CD4-positive, alpha-beta T cell (primary cell): ENCODE measurements at regions not wholly inside any gene's neighbourhood (a gene's known extent, or its start where the extent isn't known, plus 50 kb on each side); places are given as distances from the start of the nearest gene placed in this dataset.

ENCODE experiments used
- ATAC-seq: fragments of 200-7000 bp; cut with Tn5 transposase; one replicate; pipeline ENCODE4 v1.10.0; 2022; ENCODE audit warnings: mild to moderate bottlenecking; ENCODE audit not compliant: poor library complexity
- CTCF ChIA-PET: fragments of 350-600 bp; sonication (Branson Sonifier 250); formaldehyde crosslinking; loops from one replicate; lab custom pipeline; 2021; ENCODE audit warnings: antibody characterized with exemption, inconsistent platforms; lab: Charles Lee
- POLR2A ChIA-PET: fragments of 350-600 bp; sonication (Branson Sonifier 250); formaldehyde crosslinking; loops from one replicate; lab custom pipeline; 2021; ENCODE audit warnings: antibody characterized with exemption, inconsistent platforms; lab: Charles Lee
- DNase-seq, 14 experiments: peaks; one replicate each; pipeline ENCODE4 v3.0.0-alpha.2; 2013 to 2020; ENCODE audit warnings: mixed read lengths in 2 of 14
- H3K27ac ChIP-seq, 2 donors: one replicate each; pipeline versions ENCODE4 v1.5.1 to v1.7.0; 2013; ENCODE audit warnings: low read length in 2 of 2, low read depth in 1 of 2, mild to moderate bottlenecking in 1 of 2
- H3K27me3 ChIP-seq, 2 experiments: 1 replicate in 1 of 2; 2 replicates in 1 of 2; pipeline versions ENCODE4 v1.6.1 to v1.7.0; 2013; ENCODE audit warnings: low read length in 2 of 2, control low read depth in 1 of 2, mild to moderate bottlenecking in 1 of 2, moderate library complexity in 1 of 2; ENCODE audit not compliant: insufficient read depth in 2 of 2, control insufficient read depth in 1 of 2
- H3K36me3 ChIP-seq: one replicate; pipeline ENCODE4 v1.6.1; 2013; ENCODE audit warnings: low read length, control low read depth; ENCODE audit not compliant: insufficient read depth
- H3K4me1 ChIP-seq: one replicate; pipeline ENCODE4 v1.6.1; 2013; ENCODE audit warnings: low read length, control low read depth; ENCODE audit not compliant: insufficient read depth
- H3K4me3 ChIP-seq: one replicate; pipeline ENCODE4 v1.5.1; 2013; ENCODE audit warnings: mild to moderate bottlenecking, low read length, moderate library complexity
- H3K9me3 ChIP-seq, 2 experiments: 1 replicate in 1 of 2; 2 replicates in 1 of 2; pipeline versions ENCODE4 v1.6.1 to v1.7.0; 2013; ENCODE audit warnings: low read length in 2 of 2, mild to moderate bottlenecking in 2 of 2, control low read depth in 1 of 2, moderate library complexity in 1 of 2; ENCODE audit not compliant: control insufficient read depth in 1 of 2, insufficient read depth in 1 of 2
- H3K27ac Mint-ChIP-seq: one replicate; pipeline ENCODE4 v1.8.0; 2020; ENCODE audit warnings: mixed read lengths
- H3K27me3 Mint-ChIP-seq: one replicate; pipeline ENCODE4 v1.8.0; 2021; ENCODE audit warnings: mixed read lengths
- H3K36me3 Mint-ChIP-seq: one replicate; pipeline ENCODE4 v1.8.0; 2021; ENCODE audit warnings: low read depth, mixed read lengths
- H3K4me1 Mint-ChIP-seq: one replicate; pipeline ENCODE4 v1.8.0; 2021; ENCODE audit warnings: low read depth, mixed read lengths
- H3K4me3 Mint-ChIP-seq: one replicate; pipeline ENCODE4 v1.8.0; 2020; ENCODE audit warnings: mild to moderate bottlenecking, mixed read lengths
- H3K9me3 Mint-ChIP-seq: one replicate; pipeline ENCODE4 v1.8.0; 2020; ENCODE audit warnings: mixed read lengths
- CTCF ChIP-seq: fragments of 200-600 bp; IDR thresholded peaks from one replicate; pipeline ENCODE4 v1.8.0; 2022; ENCODE audit warnings: antibody characterized with exemption, mild to moderate bottlenecking
- intact Hi-C, 2 experiments: fragments of 100-400 bp; cut with DNase I in 1 of 2; cut with micrococcal nuclease in 1 of 2; formaldehyde crosslinking; loops; one replicate each; pipeline versions ENCODE4 v1.15.1 to v1.9.0; 2023 to 2025; cut with DNase I, micrococcal nuclease

- no peak for ATAC-seq
- H3K4me1 Mint-ChIP-seq, result peaks cover 4% of the 10 kb centered on the region
- Histone ChIP-seq H3K27ac (no peak overlapping the region), H3K4me1 (no peaks in the 10 kb centered on the region), H3K9me3 (no peaks in the 10 kb centered on the region), H3K4me3 (no peak overlapping the region), H3K36me3 (no peaks in the 10 kb centered on the region), H3K27me3 (no peaks in the 10 kb centered on the region)
- no peak for DNase-seq
- no peaks in the 10 kb centered on the region for H3K27me3 Mint-ChIP-seq
- H3K4me3 Mint-ChIP-seq, result no peak overlapping the region
- CTCF ChIA-PET, result no interaction called here
- H3K36me3 Mint-ChIP-seq, result no peaks in the 10 kb centered on the region
- intact Hi-C loops, result no loop called here
- H3K9me3 Mint-ChIP-seq, result no peaks in the 10 kb centered on the region
- no peak overlapping the region for H3K27ac Mint-ChIP-seq
- no peak for TF ChIP-seq CTCF
- POLR2A ChIA-PET, result no interaction called here
These were observed 434.8 kb downstream of the CCER1 start for GRCh38 chr12:90520002-90520734.

GRCh38 chr12:90519285-90519684 is 435.7 kb downstream of the CCER1 start:
- Histone ChIP-seq H3K4me3 (no peak overlapping the region), H3K4me1 (no peaks in the 10 kb centered on the region), H3K27ac (no peak overlapping the region), H3K9me3 (no peaks in the 10 kb centered on the region), H3K27me3 (no peaks in the 10 kb centered on the region), H3K36me3 (no peaks in the 10 kb centered on the region)
- intact Hi-C loops, result no loop called here
- H3K27ac Mint-ChIP-seq, result no peak overlapping the region
- ATAC-seq (no peak), DNase-seq (no peak)
- CTCF ChIA-PET, result no interaction called here
- peaks cover 5% of the 10 kb centered on the region for H3K4me1 Mint-ChIP-seq
- no peak for TF ChIP-seq CTCF
- H3K4me3 Mint-ChIP-seq, result no peak overlapping the region
- H3K27me3 Mint-ChIP-seq, result no peaks in the 10 kb centered on the region
- H3K36me3 Mint-ChIP-seq, result no peaks in the 10 kb centered on the region
- POLR2A ChIA-PET, result no interaction called here
- H3K9me3 Mint-ChIP-seq, result no peaks in the 10 kb centered on the region

GRCh38 chr12:90515199-90516175 is 439.5 kb downstream of the CCER1 start:
- Histone ChIP-seq H3K4me1 (no peaks in the 10 kb centered on the region), H3K27me3 (no peaks in the 10 kb centered on the region), H3K27ac (no peak overlapping the region), H3K36me3 (no peaks in the 10 kb centered on the region), H3K4me3 (no peak overlapping the region), H3K9me3 (no peaks in the 10 kb centered on the region)
- Mint-ChIP-seq H3K27ac (no peak overlapping the region), H3K36me3 (no peaks in the 10 kb centered on the region), H3K9me3 (no peaks in the 10 kb centered on the region), H3K4me1 (peaks cover 5% of the 10 kb centered on the region), H3K4me3 (no peak overlapping the region), H3K27me3 (no peaks in the 10 kb centered on the region)
- no peak for ATAC-seq
- no peak for DNase-seq
- POLR2A ChIA-PET, result no interaction called here
- CTCF ChIA-PET, result no interaction called here
- TF ChIP-seq CTCF, result no peak
- intact Hi-C loops, result no loop called here
